ENCODE measurements at regions not wholly inside any gene's neighbourhood (a gene's known extent, or its start where the extent isn't known, plus 50 kb on each side); places are given as distances from the start of the nearest gene placed in this dataset.

GRCh38 chr2:16330571-16330970 is 335.1 kb downstream of the CYRIA start:
- no peaks in the 10 kb centered on the region for H4K20me1 ChIP-seq (ENCODE audit: insufficient read depth)
- H3K9ac ChIP-seq, result no peak overlapping the region
- no peaks in the 10 kb centered on the region for H3K9me3 ChIP-seq
- H3K4me2 ChIP-seq, result no peak overlapping the region
- no peaks in the 10 kb centered on the region for H3K9me2 ChIP-seq
- no peak overlapping the region for H2AFZ ChIP-seq (ENCODE audit: low read depth)
- no peaks in the 10 kb centered on the region for H3F3A ChIP-seq (replicated peaks; ENCODE audit: insufficient read depth)
- H3K4me3 ChIP-seq (ENCODE audit: low read depth in 2 of 2, low read length in 1 of 2), result no peak overlapping the region
- no peaks in the 10 kb centered on the region for H3K36me3 ChIP-seq (replicated peaks in 1 of 2; ENCODE audit: control insufficient read depth in 1 of 2, insufficient read depth in 2 of 2, low read length in 1 of 2)
- DNase-seq, result no peak
- 29% methylated on average over 10 of the region's 10 CpGs for WGBS (ENCODE audit: low lambda C conversion rate)
- no peak overlapping the region for H3K27ac ChIP-seq (ENCODE audit: low read depth in 2 of 2, low read length in 1 of 2)
- TF ChIP-seq PBX3 (IDR thresholded peaks at IDR 0.05) (no peak), TEAD4 (IDR thresholded peaks at IDR 0.05; ENCODE audit: borderline replicate concordance, insufficient read depth) (no peak), EZH2phosphoT487 (IDR thresholded peaks at IDR 0.05; ENCODE audit: borderline replicate concordance, low read depth) (no peak), RFX5 (IDR thresholded peaks at IDR 0.05; ENCODE audit: low read length) (no peak), RAD21 (IDR thresholded peaks at IDR 0.05; ENCODE audit: low read length) (no peak)
- CTCF ChIA-PET, result interaction anchor here (0.9 kb wide), 1 partner anchor 387 kb away, joined by 3 read pairs; no protein-coding TSS in a partner anchor
- POLR2A ChIA-PET, result no interaction called here
- H3K79me2 ChIP-seq (ENCODE audit: insufficient read depth), result no peaks in the 10 kb centered on the region
- H3K27me3 ChIP-seq (ENCODE audit: insufficient read depth), result no peaks in the 10 kb centered on the region
- H3K4me1 ChIP-seq (ENCODE audit: control insufficient read depth in 1 of 2, insufficient read depth in 2 of 2, low read depth in 1 of 2, low read length in 1 of 2), result peaks cover 0 to 36% of the 10 kb centered on the region in 2 experiments; a peak in 2 of 4 replicates

GRCh38 chr2:16330012-16330411 is 335.6 kb downstream of the CYRIA start:
- H3K27ac ChIP-seq (ENCODE audit: low read depth in 2 of 2, low read length in 1 of 2), result no peak overlapping the region
- 68% methylated on average over 6 of the region's 8 CpGs for WGBS (ENCODE audit: low lambda C conversion rate)
- CTCF ChIA-PET, result interaction anchor here (0.9 to 9.7 kb wide), 2 partner anchors 386 to 389 kb away, joined by 3 to 83 read pairs; partner anchors contain the start of gene MYCN
- no peak overlapping the region for H3K4me3 ChIP-seq (ENCODE audit: low read depth in 2 of 2, low read length in 1 of 2)
- H3K9me3 ChIP-seq, result no peaks in the 10 kb centered on the region
- no peak overlapping the region for H3K9ac ChIP-seq
- TF ChIP-seq ELF1 (IDR thresholded peaks at IDR 0.05), result no peak
- TF ChIP-seq SMC3 (IDR thresholded peaks at IDR 0.05; ENCODE audit: low read depth, low read length), result no peak
- no peak for TF ChIP-seq TCF12 (IDR thresholded peaks at IDR 0.05)
- no peak for TF ChIP-seq ZBTB33 (IDR thresholded peaks at IDR 0.05; ENCODE audit: borderline replicate concordance, low read depth)
- TF ChIP-seq PBX3 (IDR thresholded peaks at IDR 0.05), result no peak
- TF ChIP-seq FOSL2 (IDR thresholded peaks at IDR 0.05; ENCODE audit: borderline replicate concordance, low read depth), result no peak
- no peak for TF ChIP-seq EZH2phosphoT487 (IDR thresholded peaks at IDR 0.05; ENCODE audit: borderline replicate concordance, low read depth)
- no peak for TF ChIP-seq JUND (IDR thresholded peaks at IDR 0.05)
- no peaks in the 10 kb centered on the region for H3F3A ChIP-seq (replicated peaks; ENCODE audit: insufficient read depth)
- peaks cover 0 to 37% of the 10 kb centered on the region in 2 experiments; a peak in 2 of 4 replicates for H3K4me1 ChIP-seq (ENCODE audit: control insufficient read depth in 1 of 2, insufficient read depth in 2 of 2, low read depth in 1 of 2, low read length in 1 of 2)
- no peaks in the 10 kb centered on the region for H3K79me2 ChIP-seq (ENCODE audit: insufficient read depth)
- no peak overlapping the region for H2AFZ ChIP-seq (ENCODE audit: low read depth)
- no peak overlapping the region for H3K4me2 ChIP-seq
- no peak for DNase-seq
- H4K20me1 ChIP-seq (ENCODE audit: insufficient read depth), result no peaks in the 10 kb centered on the region
- POLR2A ChIA-PET, result no interaction called here
- H3K27me3 ChIP-seq (ENCODE audit: insufficient read depth), result no peaks in the 10 kb centered on the region
- H3K36me3 ChIP-seq (replicated peaks in 1 of 2; ENCODE audit: control insufficient read depth in 1 of 2, insufficient read depth in 2 of 2, low read length in 1 of 2), result no peaks in the 10 kb centered on the region
- no peaks in the 10 kb centered on the region for H3K9me2 ChIP-seq
